Ishikawa (cell line): ENCODE measurements at regions not wholly inside any gene's neighbourhood (a gene's known extent, or its start where the extent isn't known, plus 50 kb on each side); places are given as distances from the start of the nearest gene placed in this dataset.

Experiments
- EP300 ChIP-seq: IDR thresholded peaks from 2 replicates; pipeline ENCODE4 v1.6.1; 2012; ENCODE audit warnings: borderline replicate concordance
- TAF1 ChIP-seq: IDR thresholded peaks from 2 replicates; pipeline ENCODE4 v1.6.1; 2012; ENCODE audit warnings: low read depth, mild to moderate bottlenecking
- ZBTB7A ChIP-seq: IDR thresholded peaks from 2 replicates; pipeline ENCODE4 v1.6.1; 2012; ENCODE audit warnings: low read depth
- TF ChIP-seq, protein P1 (sequence below): IDR thresholded peaks from 2 replicates; pipeline ENCODE4 v1.6.1; 2012

- TF ChIP-seq ZBTB7A, result no peak
- no peak for TF ChIP-seq TAF1
- TF ChIP-seq, protein P1, sequence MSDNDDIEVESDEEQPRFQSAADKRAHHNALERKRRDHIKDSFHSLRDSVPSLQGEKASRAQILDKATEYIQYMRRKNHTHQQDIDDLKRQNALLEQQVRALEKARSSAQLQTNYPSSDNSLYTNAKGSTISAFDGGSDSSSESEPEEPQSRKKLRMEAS, result no peak
- no peak for TF ChIP-seq EP300
These were observed 227.5 kb upstream of the NR4A3 start for GRCh38 chr9:99594056-99594780.
